Epithelial cell of proximal tubule (primary cell): ENCODE measurements at regions not wholly inside any gene's neighbourhood (a gene's known extent, or its start where the extent isn't known, plus 50 kb on each side); places are given as distances from the start of the nearest gene placed in this dataset.
"Not testable (repeated sequence)": the region's sequence is repeated elsewhere in the genome, so short reads cannot be mapped to it uniquely, and the experiment has no call there.

Experiments used
- DNase-seq: peaks from one replicate; pipeline ENCODE4 v3.0.0-alpha.2; 2011; ENCODE audit warnings: low read depth
- H3K4me3 ChIP-seq: 2 replicates; pipeline ENCODE4 v1.5.1; 2011; ENCODE audit warnings: low read depth, mild to moderate bottlenecking, low read length
- CTCF ChIP-seq: conservative IDR thresholded peaks from 2 replicates; pipeline ENCODE4 v1.5.1; 2012; ENCODE audit warnings: low read depth, mild to moderate bottlenecking, low read length

GRCh38 chr17:22304667-22305303 is 612.5 kb downstream of the KCNJ18 start:
- DNase-seq: no peak

GRCh38 chr17:22305356-22306071 is 613.2 kb downstream of the KCNJ18 start:
- TF ChIP-seq CTCF: no peak
- H3K4me3 ChIP-seq: no peak overlapping the region
- no peak for DNase-seq

More at GRCh38 chr17:22304667-22305303, 612.5 kb downstream of the KCNJ18 start:
- TF ChIP-seq CTCF: no peak
- H3K4me3 ChIP-seq: no peak overlapping the region

- not testable (repeated sequence) for H3K4me3 ChIP-seq, DNase-seq
These were observed 618.0 kb downstream of the KCNJ18 start for GRCh38 chr17:22310292-22310691.

DNA sequence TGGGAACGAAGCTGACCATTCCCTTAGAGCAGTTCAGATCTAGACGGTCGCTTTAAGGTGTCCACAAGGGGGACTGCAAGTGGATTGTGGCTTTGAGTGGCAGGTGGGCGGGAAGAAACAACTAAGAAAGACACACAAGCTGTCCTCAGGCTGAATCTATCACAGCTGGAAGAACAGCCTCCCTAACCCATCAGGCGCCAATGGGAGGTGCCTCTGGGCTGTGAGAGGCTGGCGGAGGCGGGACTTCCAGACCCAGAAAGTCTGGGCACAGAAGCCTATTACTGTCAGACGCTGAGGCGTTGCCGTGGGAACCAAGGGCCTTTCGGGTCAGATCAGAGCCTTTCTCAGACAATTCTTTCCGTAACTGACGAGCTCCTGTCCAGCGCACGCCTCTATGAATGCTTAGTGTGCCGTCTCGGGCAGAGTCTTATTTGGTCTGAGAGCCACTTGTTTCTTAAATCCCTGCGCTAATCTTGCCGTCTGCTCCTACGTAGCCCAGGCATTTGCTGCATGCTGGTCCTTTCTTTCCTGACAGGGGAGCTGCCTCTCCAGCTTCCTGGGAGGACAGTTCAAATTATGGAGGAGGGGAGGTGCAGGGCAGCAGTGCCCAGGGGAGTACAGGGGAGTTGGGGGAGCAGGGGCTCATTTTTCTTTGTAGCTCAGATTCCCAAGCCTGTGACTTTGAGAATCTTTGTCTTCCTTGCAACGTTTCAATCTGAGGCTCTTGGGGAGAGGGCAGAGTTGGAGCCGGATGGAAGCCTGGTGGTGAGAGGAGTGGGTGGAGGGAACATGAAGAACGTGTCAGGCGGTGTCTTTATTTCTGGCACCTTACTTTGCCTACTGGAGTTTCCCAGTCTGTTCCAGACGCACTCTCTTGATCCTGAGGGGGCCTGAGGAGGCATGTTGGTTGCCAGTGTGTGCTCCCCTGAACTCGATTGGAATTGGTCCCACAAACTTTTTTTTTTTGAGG is 618.7 kb downstream of the KCNJ18 start:
- no peak for DNase-seq
- TF ChIP-seq CTCF: no peak
- no peak overlapping the region for H3K4me3 ChIP-seq

GRCh38 chr17:22321001-22321400 is 628.7 kb downstream of the KCNJ18 start:
- DNase-seq, H3K4me3 ChIP-seq: not testable (repeated sequence)

- H3K4me3 ChIP-seq, DNase-seq: not testable (repeated sequence)
These were observed 630.7 kb downstream of the KCNJ18 start for GRCh38 chr17:22322893-22323550.

DNA sequence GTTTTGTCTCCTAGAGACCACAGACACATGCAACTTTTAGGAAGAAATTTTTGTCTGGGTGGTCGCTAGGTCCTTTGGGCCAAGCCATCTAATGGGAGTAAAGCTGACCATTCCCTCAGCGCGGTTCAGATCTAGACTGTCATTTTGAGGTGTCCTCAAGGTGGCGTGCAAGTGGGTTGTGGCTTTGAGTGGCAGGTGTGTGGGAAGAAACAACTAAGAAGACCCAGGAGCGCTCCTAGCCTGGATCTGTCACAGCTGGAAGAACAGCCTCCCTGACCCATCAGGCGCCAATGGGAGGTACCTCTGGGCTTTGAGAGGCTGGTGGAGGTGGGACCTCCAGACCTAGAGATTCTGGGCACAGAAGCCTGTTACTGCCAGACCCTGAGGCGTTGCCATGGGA is 645.1 kb downstream of the KCNJ18 start:
- no peak for DNase-seq
- TF ChIP-seq CTCF: no peak
- no peak overlapping the region for H3K4me3 ChIP-seq

- not testable (repeated sequence) for DNase-seq, H3K4me3 ChIP-seq
These were observed 664.3 kb downstream of the KCNJ18 start for GRCh38 chr17:22356603-22357002.

DNA sequence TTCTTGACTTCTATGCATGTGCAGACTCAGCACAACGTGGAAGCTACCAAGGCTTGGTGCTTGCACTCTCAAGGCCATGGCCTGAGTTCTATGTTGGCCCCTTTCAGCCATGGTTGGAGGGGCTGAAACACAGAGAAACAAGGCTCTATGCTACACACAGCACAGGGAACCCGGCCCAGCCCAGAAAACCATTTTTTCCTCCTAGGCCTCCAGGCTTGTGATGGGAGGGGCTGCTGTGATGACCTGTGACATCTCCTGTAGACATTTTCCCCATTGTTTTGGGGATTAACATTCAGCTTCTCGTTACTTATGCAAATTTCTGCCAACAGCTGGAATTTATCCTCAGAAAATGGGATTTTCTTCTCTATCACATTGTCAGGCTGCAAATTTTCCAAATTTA is 678.7 kb downstream of the KCNJ18 start:
- not testable (repeated sequence) for H3K4me3 ChIP-seq, DNase-seq
